H7 (cell line): ENCODE measurements at regions not wholly inside any gene's neighbourhood (a gene's known extent, or its start where the extent isn't known, plus 50 kb on each side); places are given as distances from the start of the nearest gene placed in this dataset.

ENCODE experiments used
- DNase-seq: peaks from one replicate; pipeline ENCODE4 v3.0.0; 2012
- H3K27me3 ChIP-seq: 2 replicates; pipeline ENCODE4 v1.6.0; 2011; ENCODE audit warnings: mild to moderate bottlenecking, low read length; ENCODE audit not compliant: control insufficient read depth, insufficient read depth
- H3K36me3 ChIP-seq: replicated peaks from 2 replicates; pipeline ENCODE4 v1.5.1; 2011; ENCODE audit warnings: low read length; ENCODE audit not compliant: control insufficient read depth, insufficient read depth
- H3K4me3 ChIP-seq: 2 replicates; pipeline ENCODE4 v1.5.1; 2011; ENCODE audit warnings: low read depth, mild to moderate bottlenecking, control low read depth, low read length, moderate library complexity; ENCODE audit not compliant: insufficient read depth

- Histone ChIP-seq H3K36me3 (no peaks in the 10 kb centered on the region), H3K4me3 (no peak overlapping the region), H3K27me3 (0 out of 2 replicates have a peak, but pooled peaks cover 1% of the 10 kb centered on the region)
- DNase-seq: no peak
Observed at GRCh38 chr11:4190098-4190497, 95.5 kb downstream of the RRM1 start.
